Activated naive CD4-positive, alpha-beta T cell treated with anti-CD3 and anti-CD28 coated beads, Interleukin-2, amount 50 U/mL, for 24 hours (primary cell): ENCODE measurements at regions not wholly inside any gene's neighbourhood (a gene's known extent, or its start where the extent isn't known, plus 50 kb on each side); places are given as distances from the start of the nearest gene placed in this dataset.

Experiments
- H3K27ac Mint-ChIP-seq: one replicate; pipeline ENCODE4 v1.8.0; 2021; ENCODE audit warnings: mild to moderate bottlenecking, mixed read lengths
- H3K27me3 Mint-ChIP-seq: one replicate; pipeline ENCODE4 v1.8.0; 2021; ENCODE audit warnings: mixed read lengths
- H3K36me3 Mint-ChIP-seq: one replicate; pipeline ENCODE4 v1.8.0; 2021; ENCODE audit warnings: mixed read lengths
- H3K4me1 Mint-ChIP-seq: one replicate; pipeline ENCODE4 v1.8.0; 2021; ENCODE audit warnings: mixed read lengths
- H3K4me3 Mint-ChIP-seq: one replicate; pipeline ENCODE4 v1.8.0; 2021; ENCODE audit warnings: mild to moderate bottlenecking, mixed read lengths
- H3K9me3 Mint-ChIP-seq: one replicate; pipeline ENCODE4 v1.8.0; 2021; ENCODE audit warnings: mixed read lengths

DNA sequence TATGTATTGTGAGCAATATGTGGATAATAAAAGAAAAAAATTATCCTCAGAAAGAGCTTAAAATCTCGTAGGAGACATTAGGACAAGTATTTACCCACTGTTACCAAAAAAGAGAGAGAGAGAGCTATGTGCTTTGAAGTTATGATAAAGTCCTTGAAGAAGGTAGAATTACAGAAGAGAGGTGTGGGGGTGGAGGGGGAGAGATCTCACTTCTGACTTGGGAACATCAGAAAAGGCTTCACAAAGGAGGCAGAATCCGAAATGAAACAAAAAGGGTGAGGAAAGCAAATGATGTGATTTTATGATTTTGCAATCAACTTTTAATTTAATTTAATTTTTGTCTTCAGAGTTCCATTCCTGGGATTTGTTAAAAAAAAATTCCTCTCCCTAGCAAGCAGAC lies 311.8 kb upstream of the ATP2B1 start:
- no peaks in the 10 kb centered on the region for H3K9me3 Mint-ChIP-seq
- H3K36me3 Mint-ChIP-seq: no peaks in the 10 kb centered on the region
- no peak overlapping the region for H3K27ac Mint-ChIP-seq
- H3K4me3 Mint-ChIP-seq: no peak overlapping the region
- no peaks in the 10 kb centered on the region for H3K4me1 Mint-ChIP-seq
- H3K27me3 Mint-ChIP-seq: no peaks in the 10 kb centered on the region

DNA sequence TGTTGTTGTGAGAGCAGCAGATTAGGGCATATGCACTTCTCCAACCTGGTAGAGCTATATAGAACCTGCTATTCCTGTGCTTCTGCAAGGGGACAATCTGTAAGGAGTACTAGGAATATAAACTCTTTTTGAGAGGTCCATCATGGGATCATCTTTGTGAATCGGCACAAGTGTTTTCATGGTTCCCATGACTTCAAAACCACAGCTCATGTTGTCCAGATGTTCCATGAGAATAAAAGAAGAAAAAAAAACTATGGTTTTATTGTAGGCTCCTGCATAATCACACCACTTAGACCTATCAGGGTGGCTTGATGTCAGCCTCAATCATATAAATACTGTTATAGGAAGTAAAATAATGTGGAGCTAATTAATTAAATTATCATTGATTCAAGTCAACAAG lies 311.4 kb upstream of the ATP2B1 start:
- H3K9me3 Mint-ChIP-seq: no peaks in the 10 kb centered on the region
- H3K4me3 Mint-ChIP-seq: no peak overlapping the region
- no peaks in the 10 kb centered on the region for H3K4me1 Mint-ChIP-seq
- H3K36me3 Mint-ChIP-seq: no peaks in the 10 kb centered on the region
- H3K27me3 Mint-ChIP-seq: no peaks in the 10 kb centered on the region
- H3K27ac Mint-ChIP-seq: no peak overlapping the region

DNA sequence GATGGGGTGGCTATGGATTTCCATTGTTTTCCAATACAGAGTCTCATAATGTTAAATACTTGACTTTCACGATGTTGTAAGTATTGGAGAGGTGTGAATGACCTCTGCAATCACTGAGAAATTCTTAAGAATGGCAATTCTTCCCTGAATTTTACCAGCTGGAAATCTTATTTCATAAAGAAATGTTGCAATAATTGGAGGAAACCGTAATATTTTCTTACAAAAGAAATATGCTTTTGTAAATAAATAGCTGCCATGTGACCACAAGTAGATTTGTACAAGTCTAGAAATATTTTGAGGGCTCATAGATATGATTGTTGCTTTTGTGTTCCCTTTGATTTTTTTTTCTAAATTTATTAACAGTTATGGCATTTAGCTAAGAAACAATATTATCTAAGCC lies 308.7 kb upstream of the ATP2B1 start:
- H3K36me3 Mint-ChIP-seq: no peaks in the 10 kb centered on the region
- H3K4me3 Mint-ChIP-seq: no peak overlapping the region
- H3K9me3 Mint-ChIP-seq: no peaks in the 10 kb centered on the region

DNA sequence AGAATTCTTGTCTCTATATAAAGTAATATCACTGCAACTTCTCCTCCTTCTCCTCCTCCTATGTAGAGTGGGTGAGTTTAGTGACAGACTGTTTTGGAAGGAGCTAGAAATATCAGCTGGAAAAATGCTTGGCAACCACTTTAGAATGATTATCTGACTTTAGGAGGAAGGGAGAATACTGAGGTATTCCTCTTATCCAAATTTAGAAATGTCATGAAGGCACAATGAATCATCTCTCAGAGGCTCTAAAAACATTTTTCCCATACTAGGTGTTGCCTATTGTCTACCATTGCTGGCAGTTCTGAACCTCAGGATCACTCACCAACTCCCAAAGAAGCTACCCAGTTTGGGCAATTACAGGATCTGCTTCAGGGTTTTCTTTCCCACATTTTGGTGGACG lies 306.6 kb upstream of the ATP2B1 start:
- H3K27me3 Mint-ChIP-seq: no peaks in the 10 kb centered on the region
- no peak overlapping the region for H3K27ac Mint-ChIP-seq
- no peaks in the 10 kb centered on the region for H3K4me1 Mint-ChIP-seq
- no peak overlapping the region for H3K4me3 Mint-ChIP-seq
- H3K9me3 Mint-ChIP-seq: no peaks in the 10 kb centered on the region
- H3K36me3 Mint-ChIP-seq: no peaks in the 10 kb centered on the region

More for the DNA sequence above, 308.7 kb upstream of the ATP2B1 start:
- Mint-ChIP-seq H3K27me3 (no peaks in the 10 kb centered on the region), H3K27ac (no peak overlapping the region), H3K4me1 (no peaks in the 10 kb centered on the region)

DNA sequence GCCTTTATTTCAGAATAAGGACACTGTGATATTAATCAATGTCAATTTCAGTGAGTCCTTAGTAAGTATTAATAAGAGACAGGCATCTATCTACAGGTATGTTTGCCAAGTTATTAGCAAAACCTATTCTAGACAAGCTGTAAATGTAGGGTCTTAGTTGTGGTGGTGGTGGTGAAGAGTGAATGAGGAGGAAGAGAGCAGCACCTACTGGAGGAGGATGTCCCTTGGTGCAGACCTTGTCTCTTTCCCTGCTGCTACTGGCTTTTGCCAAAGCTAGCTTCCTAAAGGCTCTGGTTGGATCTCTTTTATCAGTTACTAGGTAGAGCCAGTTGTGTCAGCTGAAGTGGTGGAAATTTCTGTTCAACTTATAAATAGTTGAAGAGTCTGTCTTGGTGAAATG lies 304.8 kb upstream of the ATP2B1 start:
- Mint-ChIP-seq H3K36me3 (no peaks in the 10 kb centered on the region), H3K4me1 (no peaks in the 10 kb centered on the region), H3K4me3 (no peak overlapping the region), H3K9me3 (no peaks in the 10 kb centered on the region), H3K27me3 (no peaks in the 10 kb centered on the region), H3K27ac (no peak overlapping the region)

DNA sequence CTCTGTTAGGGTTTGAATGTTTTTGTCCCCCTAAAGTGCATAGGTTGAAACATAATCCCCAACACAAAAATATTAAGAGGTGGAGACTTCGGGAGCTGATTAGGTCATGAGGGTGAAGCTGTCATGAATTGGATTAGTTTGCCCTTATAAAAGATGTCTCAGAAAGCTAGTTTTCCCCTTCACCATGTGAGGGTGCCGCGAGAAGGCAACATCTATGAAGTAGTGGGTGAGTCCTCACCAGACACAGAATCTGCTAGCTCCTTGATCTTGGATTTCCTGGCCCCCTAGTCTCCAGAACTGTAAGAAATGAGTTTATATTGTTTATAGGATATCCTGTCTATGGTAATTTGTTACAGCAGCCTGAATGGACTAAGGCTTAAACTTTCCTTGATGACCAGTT lies 301.5 kb upstream of the ATP2B1 start:
- no peaks in the 10 kb centered on the region for H3K9me3 Mint-ChIP-seq
- H3K27ac Mint-ChIP-seq: no peak overlapping the region
- no peaks in the 10 kb centered on the region for H3K27me3 Mint-ChIP-seq
- H3K4me3 Mint-ChIP-seq: no peak overlapping the region
- no peaks in the 10 kb centered on the region for H3K36me3 Mint-ChIP-seq
- no peaks in the 10 kb centered on the region for H3K4me1 Mint-ChIP-seq

DNA sequence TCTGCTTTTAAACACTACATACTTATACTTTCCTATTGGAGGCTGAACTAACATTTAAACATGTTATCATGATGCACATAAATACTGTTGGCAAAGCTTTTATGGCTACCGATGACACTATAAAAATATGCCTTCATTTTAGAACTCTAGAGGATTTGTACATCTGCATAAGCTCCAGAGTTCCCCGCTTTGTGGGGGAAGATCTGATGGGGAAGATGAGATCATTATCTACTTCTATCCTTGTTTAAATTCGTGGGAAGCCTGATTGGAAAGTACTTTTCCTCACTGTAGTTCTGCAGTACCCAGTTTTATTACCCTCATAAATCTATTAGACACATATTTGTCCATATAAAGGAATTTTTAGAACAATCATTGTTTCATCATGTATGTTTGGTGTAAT lies 299.6 kb upstream of the ATP2B1 start:
- Mint-ChIP-seq H3K36me3 (no peaks in the 10 kb centered on the region), H3K4me3 (no peak overlapping the region), H3K27me3 (no peaks in the 10 kb centered on the region), H3K27ac (no peak overlapping the region), H3K4me1 (no peaks in the 10 kb centered on the region), H3K9me3 (no peaks in the 10 kb centered on the region)

DNA sequence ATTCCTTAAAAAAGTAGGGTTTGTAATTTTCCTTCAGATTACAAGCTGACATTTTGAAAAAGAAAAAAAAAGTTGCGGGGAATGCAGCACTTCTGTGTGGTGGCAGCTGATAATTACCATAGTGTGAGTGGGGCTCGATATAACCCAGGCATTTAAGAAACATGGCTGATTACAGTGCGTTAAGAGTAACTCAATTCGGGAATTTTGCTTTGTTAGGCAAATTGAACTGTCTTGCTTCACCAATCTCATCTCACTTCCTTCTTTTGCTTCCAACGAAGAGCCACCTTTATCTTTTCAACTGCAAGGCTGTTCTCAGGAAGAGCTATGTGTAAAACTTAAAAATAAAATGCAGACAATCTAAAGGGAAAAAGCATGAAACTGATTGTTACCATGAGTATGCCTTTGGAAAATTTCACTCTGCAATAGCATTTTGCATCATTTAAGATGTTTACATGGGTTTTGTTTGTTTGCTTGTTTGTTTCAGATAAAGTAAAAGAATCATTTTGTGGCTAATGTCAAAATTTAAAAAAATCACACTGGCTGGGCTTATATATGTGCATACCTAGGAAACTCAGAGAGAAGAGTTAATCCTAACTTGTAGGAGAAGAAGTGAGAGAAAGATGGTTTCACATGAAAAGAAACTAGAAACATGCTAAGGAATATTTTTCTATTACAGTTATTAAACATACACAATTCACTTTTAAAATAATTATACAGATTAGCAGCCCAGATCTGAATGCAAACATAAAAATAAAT lies 295.9 kb upstream of the ATP2B1 start:
- Mint-ChIP-seq H3K27me3 (no peaks in the 10 kb centered on the region), H3K27ac (no peak overlapping the region), H3K9me3 (no peaks in the 10 kb centered on the region), H3K4me1 (no peaks in the 10 kb centered on the region), H3K36me3 (no peaks in the 10 kb centered on the region), H3K4me3 (no peak overlapping the region)

DNA sequence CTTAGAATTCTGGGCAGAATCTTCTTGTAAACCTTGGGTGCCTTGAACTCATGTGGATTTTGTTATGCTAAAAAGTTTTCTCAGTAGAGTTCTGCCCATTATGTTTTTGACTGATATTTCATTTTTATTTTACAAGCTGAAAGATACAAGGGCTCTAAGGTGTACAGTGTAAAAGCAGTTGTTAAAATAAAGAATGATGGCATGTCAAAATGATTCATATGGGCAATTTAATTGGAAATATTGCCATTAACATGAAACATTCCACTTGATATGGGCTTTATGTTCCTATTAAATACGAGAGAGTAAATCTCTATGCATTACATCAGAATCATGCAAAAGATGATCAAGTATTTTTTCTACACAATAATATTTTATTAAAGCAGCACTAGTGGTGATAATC lies 295.1 kb upstream of the ATP2B1 start:
- no peaks in the 10 kb centered on the region for H3K27me3 Mint-ChIP-seq

DNA sequence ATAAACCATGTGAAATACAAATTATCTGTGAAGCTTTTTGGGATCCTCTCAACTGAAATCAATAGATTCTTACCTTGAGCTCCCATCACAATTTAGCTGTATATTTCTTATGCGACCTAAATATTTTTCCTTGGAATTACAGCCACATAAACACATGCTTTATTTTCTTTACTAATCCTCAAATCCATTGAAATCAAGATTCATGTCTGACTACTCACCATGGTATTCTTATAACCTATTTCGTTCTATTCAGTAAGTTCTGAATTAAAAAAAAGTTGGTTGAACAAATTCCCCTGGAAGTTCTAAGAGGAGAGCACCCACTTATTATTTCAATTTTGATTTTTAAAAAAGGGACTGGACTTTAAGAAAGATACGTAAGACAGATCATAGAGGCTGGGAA lies 292.1 kb upstream of the ATP2B1 start:
- Mint-ChIP-seq H3K9me3 (no peaks in the 10 kb centered on the region), H3K27ac (no peak overlapping the region), H3K36me3 (no peaks in the 10 kb centered on the region), H3K27me3 (no peaks in the 10 kb centered on the region), H3K4me1 (no peaks in the 10 kb centered on the region), H3K4me3 (no peak overlapping the region)

More for the DNA sequence above, 295.1 kb upstream of the ATP2B1 start:
- Mint-ChIP-seq H3K36me3 (no peaks in the 10 kb centered on the region), H3K27ac (no peak overlapping the region), H3K4me3 (no peak overlapping the region), H3K4me1 (no peaks in the 10 kb centered on the region), H3K9me3 (no peaks in the 10 kb centered on the region)

DNA sequence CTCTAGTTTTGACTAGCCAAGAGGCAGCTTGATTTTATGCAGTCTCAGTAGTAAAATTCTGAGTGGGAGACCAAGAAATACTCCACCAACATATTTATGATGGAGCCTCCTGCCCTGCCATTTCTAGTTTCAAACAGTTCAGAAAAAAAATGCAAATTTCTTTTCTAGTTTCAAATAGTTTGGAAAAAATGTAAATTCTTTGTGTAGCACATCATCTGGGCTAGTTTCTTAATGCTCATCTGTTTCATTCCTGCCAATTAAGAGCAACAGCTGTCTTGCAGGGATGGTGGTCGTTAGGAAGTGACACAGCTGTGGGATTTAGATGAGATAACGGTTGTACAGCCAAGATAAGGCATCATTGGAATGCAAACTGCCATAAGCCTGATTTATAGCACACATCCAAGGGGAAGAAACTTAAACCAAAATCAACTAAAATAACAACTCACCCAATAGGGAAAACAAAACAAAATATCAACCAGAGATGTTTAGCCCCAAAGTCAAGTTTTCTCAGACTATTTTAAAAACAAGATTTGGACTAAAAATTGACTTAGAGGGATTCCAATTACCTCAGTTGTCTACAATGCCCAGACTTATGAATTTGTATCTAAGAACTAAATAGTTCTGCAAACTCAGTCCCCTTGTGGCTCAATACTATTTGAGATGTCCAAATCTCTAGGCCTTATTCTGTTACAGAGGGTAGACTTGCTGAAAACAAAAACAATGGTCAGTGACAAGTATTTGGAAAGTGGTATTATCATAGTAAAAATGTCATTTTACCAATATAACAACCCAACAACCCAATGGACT lies 291.3 kb upstream of the ATP2B1 start:
- no peaks in the 10 kb centered on the region for H3K36me3 Mint-ChIP-seq

DNA sequence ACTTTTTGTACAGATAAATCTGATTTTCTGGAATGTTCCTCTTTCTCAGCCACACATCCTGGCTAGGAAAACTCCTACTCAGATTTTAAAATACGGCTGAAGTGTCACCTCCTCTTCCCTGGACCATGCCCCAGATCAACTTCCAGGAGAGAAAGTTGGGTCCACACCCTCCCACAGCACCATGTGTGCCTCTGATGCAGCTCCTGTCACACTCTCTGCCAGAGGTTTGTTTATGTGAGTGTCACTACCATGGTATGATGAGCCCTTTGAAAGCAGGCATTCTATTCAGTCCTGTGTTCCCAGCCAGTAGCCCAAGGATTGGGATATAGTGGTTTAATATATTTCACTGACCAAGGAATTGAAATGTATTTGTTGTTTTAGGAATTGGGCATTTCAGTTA lies 287.2 kb upstream of the ATP2B1 start:
- H3K36me3 Mint-ChIP-seq: no peaks in the 10 kb centered on the region
- H3K27me3 Mint-ChIP-seq: no peaks in the 10 kb centered on the region
- H3K4me3 Mint-ChIP-seq: no peak overlapping the region
- peaks cover 17% of the 10 kb centered on the region for H3K4me1 Mint-ChIP-seq
- H3K9me3 Mint-ChIP-seq: no peaks in the 10 kb centered on the region
- H3K27ac Mint-ChIP-seq: no peak overlapping the region

More for the DNA sequence above, 291.3 kb upstream of the ATP2B1 start:
- Mint-ChIP-seq H3K27me3 (no peaks in the 10 kb centered on the region), H3K9me3 (no peaks in the 10 kb centered on the region), H3K27ac (no peak overlapping the region), H3K4me3 (no peak overlapping the region), H3K4me1 (no peaks in the 10 kb centered on the region)

DNA sequence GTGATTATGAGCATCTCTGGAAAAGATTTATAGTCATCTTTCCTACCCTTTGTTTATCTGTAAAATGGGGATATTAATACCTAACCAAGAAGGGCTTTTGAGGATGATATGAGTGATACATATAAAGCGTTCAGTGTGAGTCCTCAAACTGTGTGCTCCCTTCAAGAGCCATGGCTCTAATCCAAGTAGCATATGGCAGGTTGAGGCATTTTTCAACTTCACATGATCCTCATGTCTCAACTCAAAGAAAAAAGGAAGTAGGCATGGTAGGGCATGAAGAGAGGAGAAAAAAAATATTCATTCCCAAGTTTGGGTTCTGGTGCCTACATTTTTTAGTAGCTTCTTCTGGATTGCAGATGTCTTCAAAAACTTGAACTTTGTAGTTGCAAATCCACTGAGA lies 286.3 kb upstream of the ATP2B1 start:
- H3K9me3 Mint-ChIP-seq: no peaks in the 10 kb centered on the region
- H3K27me3 Mint-ChIP-seq: no peaks in the 10 kb centered on the region
- no peaks in the 10 kb centered on the region for H3K36me3 Mint-ChIP-seq
- peaks cover 17% of the 10 kb centered on the region for H3K4me1 Mint-ChIP-seq
- H3K4me3 Mint-ChIP-seq: no peak overlapping the region
- H3K27ac Mint-ChIP-seq: no peak overlapping the region

DNA sequence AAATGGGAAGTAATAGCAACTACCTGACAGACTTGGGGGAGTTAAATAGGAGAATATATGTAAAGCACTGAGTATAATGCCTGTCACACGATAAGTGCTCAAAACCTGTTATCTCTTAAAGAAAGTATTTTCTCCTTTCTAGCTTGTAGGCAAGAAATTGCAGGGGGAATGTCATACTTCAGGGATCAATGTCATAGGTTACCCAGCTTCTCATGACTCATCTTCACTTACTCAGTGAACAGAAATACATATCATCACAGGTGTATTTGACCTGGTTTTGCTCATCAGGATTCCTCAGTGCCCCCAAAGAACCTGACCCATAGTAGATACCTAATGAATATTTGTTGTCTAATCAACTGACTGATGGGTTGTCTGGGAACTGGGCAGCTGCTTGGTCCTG lies 285.0 kb upstream of the ATP2B1 start:
- Mint-ChIP-seq H3K4me1 (peaks cover 17% of the 10 kb centered on the region), H3K4me3 (no peak overlapping the region), H3K27me3 (no peaks in the 10 kb centered on the region), H3K9me3 (no peaks in the 10 kb centered on the region), H3K27ac (no peak overlapping the region), H3K36me3 (no peaks in the 10 kb centered on the region)

DNA sequence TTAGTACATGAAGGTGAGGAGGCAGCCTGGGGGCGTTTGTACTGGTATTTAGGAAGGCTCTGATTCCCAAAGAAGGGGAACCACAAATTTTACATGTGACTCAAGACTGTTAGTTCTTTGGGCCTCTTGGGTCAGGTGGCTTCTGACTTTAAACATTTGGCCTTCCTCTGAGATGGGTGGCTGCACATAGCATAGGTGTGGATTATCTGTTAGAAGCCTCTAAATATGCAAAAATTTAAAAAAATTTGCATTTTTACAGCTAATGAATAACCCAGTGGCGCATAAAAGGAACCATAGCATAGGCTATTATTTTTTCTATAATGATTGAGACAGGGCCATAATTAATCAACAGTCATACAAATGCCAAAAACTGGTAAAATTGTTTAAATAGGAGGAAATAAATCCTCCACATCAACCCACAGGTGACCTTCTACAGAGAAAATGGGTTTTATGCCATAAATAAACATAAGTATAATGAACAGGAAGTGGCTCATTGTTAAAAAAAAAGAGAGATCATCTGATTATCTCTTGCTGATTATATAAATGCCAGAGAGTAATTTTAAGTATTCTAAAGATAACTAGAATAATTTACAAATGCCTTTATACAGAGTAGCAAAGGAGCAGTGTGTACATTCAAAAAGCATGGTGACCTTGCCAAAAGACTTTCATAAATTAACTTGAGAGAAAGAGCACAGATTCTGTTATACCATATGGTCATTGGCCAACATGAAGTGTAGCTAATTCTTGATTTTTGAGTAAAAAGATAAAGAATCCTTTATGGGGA lies 284.2 kb upstream of the ATP2B1 start:
- H3K4me1 Mint-ChIP-seq: peaks cover 17% of the 10 kb centered on the region
- no peak overlapping the region for H3K4me3 Mint-ChIP-seq
- no peak overlapping the region for H3K27ac Mint-ChIP-seq
- H3K36me3 Mint-ChIP-seq: no peaks in the 10 kb centered on the region
- H3K27me3 Mint-ChIP-seq: no peaks in the 10 kb centered on the region
- H3K9me3 Mint-ChIP-seq: no peaks in the 10 kb centered on the region
